HUES6 (cell line): ENCODE measurements at regions not wholly inside any gene's neighbourhood (a gene's known extent, or its start where the extent isn't known, plus 50 kb on each side); places are given as distances from the start of the nearest gene placed in this dataset.
"Not testable (repeated sequence)": the region's sequence is repeated elsewhere in the genome, so short reads cannot be mapped to it uniquely, and the experiment has no call there.

Experiments
- H3K27ac ChIP-seq: 2 replicates; pipeline ENCODE4 v1.7.0; 2013; ENCODE audit warnings: low read depth, mild to moderate bottlenecking, low read length, inconsistent platforms
- H3K27me3 ChIP-seq: 2 replicates; pipeline ENCODE4 v1.6.1; 2013; ENCODE audit warnings: low read length; ENCODE audit not compliant: control insufficient read depth, insufficient read depth
- H3K36me3 ChIP-seq: 2 replicates; pipeline ENCODE4 v1.6.1; 2013; ENCODE audit warnings: low read length; ENCODE audit not compliant: control insufficient read depth, insufficient read depth
- H3K4me1 ChIP-seq: 2 replicates; pipeline ENCODE4 v1.6.1; 2013; ENCODE audit warnings: low read length; ENCODE audit not compliant: control insufficient read depth, insufficient read depth
- H3K4me3 ChIP-seq: 2 replicates; pipeline ENCODE4 v1.5.1; 2013; ENCODE audit warnings: low read depth, low read length
- H3K9ac ChIP-seq: one replicate; pipeline ENCODE4 v1.6.1; 2013; ENCODE audit warnings: mild to moderate bottlenecking, low read length
- H3K9me3 ChIP-seq: 2 replicates; pipeline ENCODE4 v1.6.1; 2013; ENCODE audit warnings: low read depth, low read length; ENCODE audit not compliant: control insufficient read depth, insufficient read depth

DNA sequence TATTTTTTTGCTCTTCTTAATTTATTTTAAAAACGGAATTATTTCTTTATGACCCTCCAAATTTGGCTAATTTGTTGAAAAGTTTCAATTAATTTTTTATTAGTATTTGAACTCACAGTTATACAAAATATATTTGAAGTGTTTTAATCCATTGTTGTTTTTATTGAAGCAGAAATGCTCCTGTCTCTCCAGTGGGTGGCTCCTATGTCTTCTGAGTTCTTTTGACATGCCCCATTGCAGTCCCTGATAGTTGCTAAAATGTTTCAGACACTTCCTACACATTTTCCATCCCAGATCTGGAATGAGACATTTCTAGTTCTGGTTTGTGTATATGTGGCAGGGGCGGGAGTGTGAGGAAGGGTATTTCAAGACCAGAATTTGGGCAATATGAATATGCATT, 579.4 kb upstream of the PRR20A start:
- Histone ChIP-seq H3K9ac (no peak overlapping the region), H3K27ac (no peak overlapping the region), H3K4me1 (no peaks in the 10 kb centered on the region), H3K36me3 (no peaks in the 10 kb centered on the region), H3K27me3 (no peaks in the 10 kb centered on the region), H3K9me3 (no peaks in the 10 kb centered on the region), H3K4me3 (no peak overlapping the region)

DNA sequence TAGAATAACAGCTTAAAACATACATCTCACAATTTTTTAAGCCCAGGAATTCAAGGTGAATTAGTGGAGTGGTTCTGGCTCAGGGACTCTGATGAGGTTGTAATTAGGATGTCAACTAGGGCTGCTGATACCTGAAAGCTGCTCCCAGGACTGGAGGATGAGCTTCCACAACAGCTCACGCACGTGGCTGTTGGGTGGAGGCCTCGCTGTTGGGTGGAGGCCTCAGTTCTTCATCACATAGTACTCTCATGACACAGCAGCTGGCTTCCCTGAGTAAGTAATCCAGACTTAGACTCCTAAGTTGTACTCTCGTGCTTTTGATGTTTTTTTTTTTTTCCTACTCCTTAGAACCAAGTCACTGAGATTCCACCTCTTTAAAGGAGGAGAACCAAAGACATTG, 577.1 kb upstream of the PRR20A start:
- no peaks in the 10 kb centered on the region for H3K4me1 ChIP-seq

DNA sequence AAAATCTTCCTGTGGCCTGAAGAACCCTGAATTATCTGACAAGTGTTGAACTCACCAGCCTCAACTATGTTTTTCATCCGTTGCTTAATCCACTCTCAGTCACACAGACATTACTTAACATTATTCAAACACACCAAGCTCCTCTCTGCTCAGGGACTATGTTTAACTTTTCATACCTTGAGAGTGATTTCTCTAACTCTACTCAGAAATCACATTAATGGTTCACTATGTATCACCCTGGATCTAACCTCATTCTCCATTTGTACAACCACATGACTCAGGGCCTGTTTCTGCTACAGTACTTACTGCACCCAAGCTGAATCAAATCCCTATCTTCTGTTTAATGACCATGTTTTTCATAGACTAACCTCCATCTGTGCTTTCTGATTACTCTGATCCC, 553.7 kb upstream of the PRR20A start:
- Histone ChIP-seq H3K4me1 (no peaks in the 10 kb centered on the region), H3K9ac (no peak overlapping the region), H3K4me3 (no peak overlapping the region), H3K27me3 (no peaks in the 10 kb centered on the region), H3K9me3 (no peaks in the 10 kb centered on the region), H3K36me3 (no peaks in the 10 kb centered on the region), H3K27ac (no peak overlapping the region)

More for the DNA sequence above, 577.1 kb upstream of the PRR20A start:
- Histone ChIP-seq H3K27me3 (no peaks in the 10 kb centered on the region), H3K9me3 (no peaks in the 10 kb centered on the region), H3K27ac (no peak overlapping the region), H3K36me3 (no peaks in the 10 kb centered on the region), H3K4me3 (no peak overlapping the region), H3K9ac (no peak overlapping the region)

DNA sequence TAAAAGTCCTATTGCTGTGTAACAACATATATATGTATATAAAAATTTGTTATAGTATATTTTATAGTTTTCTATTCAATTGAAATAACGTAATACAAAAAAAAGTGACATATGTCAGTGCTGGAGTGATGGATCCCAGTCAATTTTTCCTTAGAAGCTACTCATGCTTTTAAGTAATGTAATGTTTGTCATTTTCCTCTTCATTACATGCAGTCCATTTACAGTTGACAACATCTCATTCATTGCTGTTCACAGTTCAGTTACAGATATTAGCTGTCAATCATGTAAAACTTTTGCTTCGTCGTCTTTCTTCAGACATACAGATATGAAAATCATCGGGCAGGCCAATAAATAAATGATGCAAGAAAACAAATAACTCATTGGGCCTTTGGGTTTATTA, 525.1 kb upstream of the PRR20A start:
- H3K27ac ChIP-seq: no peak overlapping the region
- H3K36me3 ChIP-seq: no peaks in the 10 kb centered on the region
- no peak overlapping the region for H3K9ac ChIP-seq
- H3K4me3 ChIP-seq: no peak overlapping the region
- no peaks in the 10 kb centered on the region for H3K9me3 ChIP-seq
- no peaks in the 10 kb centered on the region for H3K27me3 ChIP-seq
- H3K4me1 ChIP-seq: no peaks in the 10 kb centered on the region

DNA sequence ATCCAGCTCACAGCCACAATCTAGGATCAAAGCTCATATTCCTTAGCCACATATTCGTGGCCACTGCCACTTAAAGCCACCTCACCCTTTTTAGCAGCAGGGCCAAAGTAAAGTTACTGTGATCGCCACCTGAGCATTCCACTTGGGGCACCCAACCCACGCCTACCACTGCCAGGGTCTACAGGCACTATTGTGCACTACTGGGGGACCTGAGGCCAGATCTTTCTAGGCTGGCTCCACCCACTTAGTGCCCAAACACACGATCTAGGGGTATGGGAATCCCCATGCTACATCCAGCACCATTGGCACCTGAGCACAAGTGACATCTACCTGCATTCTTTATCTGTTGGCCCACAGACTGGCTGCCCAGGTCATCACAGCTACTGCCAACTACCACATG, 517.9 kb upstream of the PRR20A start:
- Histone ChIP-seq H3K27me3 (no peaks in the 10 kb centered on the region), H3K36me3 (no peaks in the 10 kb centered on the region), H3K9me3 (no peaks in the 10 kb centered on the region), H3K9ac (no peak overlapping the region), H3K4me3 (no peak overlapping the region), H3K4me1 (no peaks in the 10 kb centered on the region), H3K27ac (no peak overlapping the region)

DNA sequence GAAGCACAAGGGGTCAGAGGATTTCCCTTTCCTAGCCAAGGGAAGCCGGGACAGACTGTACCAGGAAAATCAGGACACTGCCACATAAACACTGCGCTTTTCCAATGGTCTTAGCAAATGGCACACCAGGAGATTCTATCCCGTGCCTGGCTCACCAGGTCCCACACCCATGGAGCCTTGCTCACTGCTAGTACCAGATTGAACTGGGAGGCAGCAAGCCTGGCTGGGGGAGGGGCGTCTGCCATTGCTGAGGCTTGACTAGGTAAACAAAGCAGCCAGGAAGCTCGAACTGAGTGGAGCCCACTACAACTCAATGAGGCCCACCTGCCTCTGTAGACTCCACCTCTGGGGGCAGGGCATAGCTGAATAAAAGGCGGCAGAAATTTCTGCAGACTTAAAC, 511.8 kb upstream of the PRR20A start:
- H3K9ac ChIP-seq, H3K36me3 ChIP-seq, H3K27me3 ChIP-seq, H3K27ac ChIP-seq, H3K4me3 ChIP-seq, H3K4me1 ChIP-seq: not testable (repeated sequence)
- peaks cover 12% of the 10 kb centered on the region for H3K9me3 ChIP-seq

DNA sequence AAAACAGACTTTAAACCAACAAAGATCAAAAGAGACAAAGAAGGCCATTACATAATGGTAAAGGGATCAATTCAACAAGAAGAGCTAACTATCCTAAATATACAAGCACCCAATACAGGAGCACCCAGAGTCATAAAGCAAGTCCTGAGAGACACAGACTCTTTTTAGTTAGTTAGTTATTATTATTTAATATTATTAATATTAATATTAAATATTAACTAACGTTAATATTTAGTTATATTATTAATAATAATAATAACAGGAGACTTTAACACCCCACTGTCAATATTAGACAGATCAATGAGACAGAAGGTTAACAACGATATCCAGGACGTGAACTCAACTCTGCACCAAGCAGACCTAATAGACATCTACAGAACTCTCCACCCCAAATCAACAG, 509.7 kb upstream of the PRR20A start:
- not testable (repeated sequence) for H3K36me3 ChIP-seq, H3K9ac ChIP-seq, H3K27me3 ChIP-seq, H3K4me1 ChIP-seq, H3K4me3 ChIP-seq, H3K27ac ChIP-seq
- H3K9me3 ChIP-seq: peaks cover 12% of the 10 kb centered on the region

DNA sequence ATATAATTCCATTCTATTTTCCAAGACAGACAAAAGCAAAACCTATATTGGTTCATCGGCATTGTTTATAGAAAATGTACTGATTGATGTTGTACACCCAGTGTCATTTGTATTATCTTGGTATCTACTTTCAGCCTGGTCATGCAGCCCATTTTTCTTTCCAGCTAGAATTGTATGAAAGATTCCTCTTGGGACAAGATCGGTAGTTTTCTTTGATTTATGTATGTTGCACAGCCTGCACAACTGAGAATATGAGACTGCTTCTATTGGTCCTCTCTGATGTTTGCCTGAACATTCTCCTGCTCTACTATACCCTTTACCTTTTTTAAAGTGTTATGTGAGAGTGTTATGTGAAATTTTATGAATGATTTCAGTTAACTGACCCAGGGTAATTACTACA, 487.7 kb upstream of the PRR20A start:
- Histone ChIP-seq H3K9me3 (no peaks in the 10 kb centered on the region; the same call in 1 of the 2 replicates), H3K4me1 (no peaks in the 10 kb centered on the region), H3K9ac (no peak overlapping the region), H3K4me3 (no peak overlapping the region), H3K36me3 (no peaks in the 10 kb centered on the region), H3K27ac (no peak overlapping the region), H3K27me3 (no peaks in the 10 kb centered on the region)

DNA sequence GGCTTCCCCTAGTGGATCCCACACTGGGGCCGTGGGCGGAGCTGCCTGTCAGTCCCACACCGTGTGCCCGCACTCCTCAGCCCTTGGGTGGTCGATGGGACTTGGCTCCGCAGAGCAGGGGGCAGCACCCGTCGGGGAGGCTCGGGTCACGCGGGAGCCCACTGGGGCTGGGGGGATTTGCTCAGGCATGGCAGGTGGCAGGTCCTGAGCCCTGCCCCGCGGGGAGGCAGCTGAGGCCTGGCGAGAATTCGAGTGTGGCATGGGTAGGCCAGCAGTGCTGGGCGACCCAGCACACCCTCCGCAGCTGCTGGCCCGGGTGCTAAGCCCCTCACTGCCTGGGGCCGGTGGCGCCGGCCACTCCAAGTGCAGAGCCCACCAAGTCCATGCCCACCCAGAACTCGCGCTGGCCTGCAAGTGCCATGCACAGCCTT, 481.7 kb upstream of the PRR20A start:
- H3K4me3 ChIP-seq: no peak overlapping the region
- H3K9me3 ChIP-seq: peaks cover 22% of the 10 kb centered on the region
- H3K27ac ChIP-seq: no peak overlapping the region
- H3K9ac ChIP-seq: no peak overlapping the region
- no peaks in the 10 kb centered on the region for H3K27me3 ChIP-seq
- 0 out of 2 replicates have a peak, but pooled peaks cover 4% of the 10 kb centered on the region for H3K36me3 ChIP-seq
- H3K4me1 ChIP-seq: no peaks in the 10 kb centered on the region

DNA sequence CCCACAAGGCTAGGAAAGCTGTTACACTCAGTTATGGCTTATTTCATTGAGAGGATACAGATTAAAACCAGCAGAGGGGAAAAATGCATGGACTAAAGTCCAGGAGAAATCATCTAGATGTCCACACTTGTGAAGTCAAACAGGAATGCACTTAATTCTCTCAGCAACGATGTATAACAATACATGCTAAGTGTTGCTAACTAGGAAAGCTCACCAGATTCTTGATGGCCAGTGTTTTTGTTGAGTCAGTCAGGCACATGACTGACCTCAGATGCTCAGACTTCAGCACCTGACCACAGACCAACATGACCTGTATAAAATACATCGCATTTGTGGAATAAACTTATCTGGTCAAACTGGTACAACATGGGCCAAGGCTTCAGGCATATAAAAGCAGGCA, 470.2 kb upstream of the PRR20A start:
- Histone ChIP-seq H3K27ac (no peak overlapping the region), H3K9ac (no peak overlapping the region), H3K36me3 (no peaks in the 10 kb centered on the region), H3K4me1 (peaks cover 6% of the 10 kb centered on the region), H3K9me3 (no peaks in the 10 kb centered on the region), H3K4me3 (no peak overlapping the region), H3K27me3 (no peaks in the 10 kb centered on the region)

DNA sequence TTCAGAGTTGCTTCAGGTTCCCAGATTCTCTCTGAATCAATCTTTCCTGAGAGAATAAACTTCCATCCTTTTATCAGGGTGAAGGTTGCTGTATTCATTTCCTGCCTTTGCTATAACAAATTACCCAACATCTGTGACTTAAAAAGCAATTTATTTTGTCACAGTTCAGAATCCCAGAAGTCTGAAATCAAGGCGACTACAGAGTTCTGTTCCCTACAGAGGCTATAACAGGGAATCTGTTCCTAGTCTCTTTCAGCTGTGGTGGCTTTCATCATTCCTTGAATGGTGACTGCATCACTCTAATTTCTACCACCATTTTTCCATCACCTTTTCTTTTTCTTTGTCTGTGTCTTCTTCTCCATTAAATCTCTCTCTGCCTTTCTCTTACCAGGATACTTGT, 459.3 kb upstream of the PRR20A start:
- Histone ChIP-seq H3K27ac (no peak overlapping the region), H3K4me3 (no peak overlapping the region), H3K36me3 (no peaks in the 10 kb centered on the region), H3K4me1 (no peaks in the 10 kb centered on the region), H3K9me3 (peaks cover 20% of the 10 kb centered on the region; the same call in 1 of the 2 replicates), H3K27me3 (no peaks in the 10 kb centered on the region), H3K9ac (no peak overlapping the region)

DNA sequence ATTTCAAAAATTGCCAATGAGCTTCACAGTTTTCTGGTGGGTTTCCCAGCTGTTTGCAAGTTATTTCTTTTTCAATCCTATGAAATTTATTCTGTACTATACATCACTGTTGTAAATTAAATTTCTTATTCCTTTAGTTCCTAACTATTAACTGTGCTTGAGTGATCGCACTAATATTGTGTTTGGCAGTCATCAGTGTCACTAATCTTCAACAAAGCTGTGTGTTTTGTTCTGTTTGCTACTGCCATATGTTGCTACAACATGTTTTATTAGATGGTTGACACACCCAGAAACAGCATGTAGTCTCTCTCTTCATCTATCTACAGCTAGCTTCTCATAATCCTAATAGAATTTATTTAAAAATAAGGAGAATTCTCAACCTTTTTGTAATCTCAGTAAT, 453.6 kb upstream of the PRR20A start:
- Histone ChIP-seq H3K27ac (no peak overlapping the region), H3K9ac (no peak overlapping the region), H3K9me3 (no peaks in the 10 kb centered on the region), H3K4me3 (no peak overlapping the region), H3K27me3 (no peaks in the 10 kb centered on the region), H3K4me1 (no peaks in the 10 kb centered on the region), H3K36me3 (no peaks in the 10 kb centered on the region)
